ENCODE measurements at regions not wholly inside any gene's neighbourhood (a gene's known extent, or its start where the extent isn't known, plus 50 kb on each side); places are given as distances from the start of the nearest gene placed in this dataset.

DNA sequence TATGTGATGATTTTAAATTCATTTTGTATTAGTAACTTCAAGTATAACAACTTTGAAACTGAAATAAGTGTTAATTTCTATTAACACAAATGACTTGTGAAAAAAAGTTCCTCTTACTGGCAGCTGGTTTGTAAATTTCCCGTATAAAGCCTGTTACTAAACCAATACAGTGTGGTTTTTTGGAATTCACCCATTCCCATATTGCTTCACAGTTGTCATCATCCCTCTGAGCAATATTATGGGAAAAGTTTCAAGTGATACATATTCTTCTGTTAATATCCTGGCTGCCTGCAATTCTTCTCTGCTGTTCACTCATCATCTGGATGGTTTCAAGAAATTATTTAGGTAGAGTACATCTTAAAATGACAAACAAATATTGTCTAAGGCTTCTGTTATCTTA is 1185.1 kb upstream of the C9orf72 start:
- Histone ChIP-seq H3K4me1 (no peaks in the 10 kb centered on the region), H3K27ac (replicated peaks) (no peak overlapping the region), H3K9me3 (replicated peaks) (no peaks in the 10 kb centered on the region), H3K36me3 (no peaks in the 10 kb centered on the region), H3K27me3 (ENCODE audit: low read depth) (no peaks in the 10 kb centered on the region), H3K4me3 (no peak overlapping the region)
- DNase-seq, result no peak
- intact Hi-C loops (cut with micrococcal nuclease), result no loop called here
- TF ChIP-seq, protein P1, sequence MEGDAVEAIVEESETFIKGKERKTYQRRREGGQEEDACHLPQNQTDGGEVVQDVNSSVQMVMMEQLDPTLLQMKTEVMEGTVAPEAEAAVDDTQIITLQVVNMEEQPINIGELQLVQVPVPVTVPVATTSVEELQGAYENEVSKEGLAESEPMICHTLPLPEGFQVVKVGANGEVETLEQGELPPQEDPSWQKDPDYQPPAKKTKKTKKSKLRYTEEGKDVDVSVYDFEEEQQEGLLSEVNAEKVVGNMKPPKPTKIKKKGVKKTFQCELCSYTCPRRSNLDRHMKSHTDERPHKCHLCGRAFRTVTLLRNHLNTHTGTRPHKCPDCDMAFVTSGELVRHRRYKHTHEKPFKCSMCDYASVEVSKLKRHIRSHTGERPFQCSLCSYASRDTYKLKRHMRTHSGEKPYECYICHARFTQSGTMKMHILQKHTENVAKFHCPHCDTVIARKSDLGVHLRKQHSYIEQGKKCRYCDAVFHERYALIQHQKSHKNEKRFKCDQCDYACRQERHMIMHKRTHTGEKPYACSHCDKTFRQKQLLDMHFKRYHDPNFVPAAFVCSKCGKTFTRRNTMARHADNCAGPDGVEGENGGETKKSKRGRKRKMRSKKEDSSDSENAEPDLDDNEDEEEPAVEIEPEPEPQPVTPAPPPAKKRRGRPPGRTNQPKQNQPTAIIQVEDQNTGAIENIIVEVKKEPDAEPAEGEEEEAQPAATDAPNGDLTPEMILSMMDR (IDR thresholded peaks at IDR 0.05; ENCODE audit: borderline replicate concordance), result no peak

DNA sequence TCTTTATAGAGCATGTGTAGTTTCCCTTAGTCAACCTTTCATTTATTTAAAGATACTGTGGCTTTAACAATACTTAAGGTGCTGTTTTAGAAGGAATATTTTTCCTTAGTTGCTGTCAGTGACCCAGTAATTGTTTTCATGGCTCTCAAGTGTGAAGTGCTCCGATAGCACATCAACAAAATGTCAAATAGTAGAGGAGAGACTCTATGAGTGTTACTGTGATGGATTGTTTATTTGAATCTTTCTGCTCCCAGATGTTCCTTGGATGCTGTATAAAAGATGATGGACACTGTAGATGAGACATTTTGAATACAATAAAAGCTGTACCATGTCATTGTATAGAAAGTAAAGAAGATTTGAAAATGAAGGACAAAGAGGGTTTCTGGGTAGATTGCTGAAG is 1185.7 kb upstream of the C9orf72 start:
- Histone ChIP-seq H3K4me3 (no peak overlapping the region), H3K36me3 (no peaks in the 10 kb centered on the region), H3K9me3 (replicated peaks) (no peaks in the 10 kb centered on the region), H3K27ac (replicated peaks) (no peak overlapping the region), H3K27me3 (ENCODE audit: low read depth) (no peaks in the 10 kb centered on the region), H3K4me1 (no peaks in the 10 kb centered on the region)
- TF ChIP-seq, protein P1 (IDR thresholded peaks at IDR 0.05; ENCODE audit: borderline replicate concordance), result no peak
- no peak for DNase-seq
- intact Hi-C loops (cut with micrococcal nuclease), result no loop called here

- intact Hi-C loops (cut with micrococcal nuclease), result no loop called here
- Histone ChIP-seq H3K36me3 (no peaks in the 10 kb centered on the region), H3K27me3 (ENCODE audit: low read depth) (no peaks in the 10 kb centered on the region), H3K9me3 (replicated peaks) (peaks cover 6% of the 10 kb centered on the region), H3K4me1 (no peaks in the 10 kb centered on the region), H3K4me3 (no peak overlapping the region), H3K27ac (replicated peaks) (no peak overlapping the region)
- TF ChIP-seq, protein P1 (IDR thresholded peaks at IDR 0.05; ENCODE audit: borderline replicate concordance), result no peak
- no peak for DNase-seq
Measured at GRCh38 chr9:28762167-28762566, 1188.9 kb upstream of the C9orf72 start.

- TF ChIP-seq, protein P1 (IDR thresholded peaks at IDR 0.05; ENCODE audit: borderline replicate concordance), result no peak
- intact Hi-C loops (cut with micrococcal nuclease), result no loop called here
- Histone ChIP-seq H3K27me3 (ENCODE audit: low read depth) (no peaks in the 10 kb centered on the region), H3K27ac (replicated peaks) (no peak overlapping the region), H3K4me3 (no peak overlapping the region), H3K4me1 (no peaks in the 10 kb centered on the region), H3K36me3 (no peaks in the 10 kb centered on the region), H3K9me3 (replicated peaks) (peaks cover 6% of the 10 kb centered on the region)
- DNase-seq, result no peak
Measured at GRCh38 chr9:28764532-28764931, 1191.3 kb upstream of the C9orf72 start.

DNA sequence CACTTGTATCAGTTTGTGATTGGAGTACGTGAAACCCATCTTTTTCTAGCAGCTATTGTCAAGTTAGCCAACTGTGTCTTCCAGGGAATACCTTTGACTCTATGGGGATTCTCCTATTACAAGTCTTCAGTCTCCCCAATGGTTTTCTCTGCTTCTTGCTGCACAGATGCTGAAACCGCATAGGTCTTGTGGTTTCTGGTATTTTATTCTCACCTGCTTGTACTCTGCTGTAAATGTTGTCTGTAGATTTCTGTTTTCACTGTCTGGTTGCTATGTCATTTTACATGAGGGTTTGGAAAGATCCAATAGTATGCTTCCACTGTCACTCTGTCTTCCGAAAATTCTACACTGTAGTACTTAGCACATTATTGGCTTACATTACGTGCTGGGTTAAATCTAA is 1196.9 kb upstream of the C9orf72 start:
- Histone ChIP-seq H3K36me3 (no peaks in the 10 kb centered on the region), H3K4me1 (no peaks in the 10 kb centered on the region), H3K27ac (replicated peaks) (no peak overlapping the region), H3K9me3 (replicated peaks) (peaks cover 6% of the 10 kb centered on the region), H3K4me3 (no peak overlapping the region), H3K27me3 (ENCODE audit: low read depth) (no peaks in the 10 kb centered on the region)
- DNase-seq, result no peak
- intact Hi-C loops (cut with micrococcal nuclease), result no loop called here
- TF ChIP-seq, protein P1 (IDR thresholded peaks at IDR 0.05; ENCODE audit: borderline replicate concordance), result no peak

GRCh38 chr9:28770827-28771226 is 1197.5 kb upstream of the C9orf72 start:
- intact Hi-C loops (cut with micrococcal nuclease), result no loop called here
- TF ChIP-seq, protein P1 (IDR thresholded peaks at IDR 0.05; ENCODE audit: borderline replicate concordance), result no peak

More at GRCh38 chr9:28770827-28771226, 1197.5 kb upstream of the C9orf72 start:
- Histone ChIP-seq H3K27ac (replicated peaks) (no peak overlapping the region), H3K27me3 (ENCODE audit: low read depth) (no peaks in the 10 kb centered on the region), H3K36me3 (no peaks in the 10 kb centered on the region), H3K9me3 (replicated peaks) (peaks cover 1% of the 10 kb centered on the region), H3K4me1 (no peaks in the 10 kb centered on the region), H3K4me3 (no peak overlapping the region)
- no peak for DNase-seq

Measured in left ventricle myocardium inferior (tissue), 1 donor.